Heart left ventricle (tissue), 13 donors: ENCODE measurements at regions not wholly inside any gene's neighbourhood (a gene's known extent, or its start where the extent isn't known, plus 50 kb on each side); places are given as distances from the start of the nearest gene placed in this dataset.

Source experiments
- CTCF ChIP-seq, 12 donors: fragments of 200-600 bp; sonication (generic) in 4 of 12; IDR thresholded peaks; one replicate each; pipeline versions ENCODE4 v1.5.0 to v1.8.0; 2018 to 2022; ENCODE audit warnings: antibody characterized with exemption in 12 of 12, mild to moderate bottlenecking in 5 of 12
- POLR2A ChIP-seq, 2 donors: fragments of 450-650 bp; IDR thresholded peaks; one replicate each; pipeline ENCODE4 v1.6.1; 2017; ENCODE audit warnings: antibody characterized with exemption in 2 of 2, mild to moderate bottlenecking in 2 of 2, moderate library complexity in 2 of 2
- donor health status: ischemic (EF 13 %, LVEDD 7.1; RV severe dilation, severe dysfunction).
- donor health status: DM: no; HTN: yes; CAD: no.
- donor health status: DM: no; HTN: no; CAD: no.
- donor health status: ischemic (EF 25% LVEDD 6.9; RV normal size, moderate dysfunction).
- donor health status: ischemic (EF 25% LVEDD 5.7; RV mildly dilated, moderate dysfunction).
- donor health status: ischemic (EF 35%, LVEDD 5.7; RV mildly dilated, moderate dysfunction).
- donor health status: nonischemic (EF 11% LVEDD 7.7; RV severe dilation, severe dysfunction).
- donor health status: DM: yes; HTN: yes; CAD: no.
- donor health status: PGD.
- donor health status: ischemic (EF 29% LVEDD 5.4; RV normal size, mild dysfunction).
- donor health status: nonischemic (EF 23%, LVEDD 6.1; RV moderate dilation, normal function).

DNA sequence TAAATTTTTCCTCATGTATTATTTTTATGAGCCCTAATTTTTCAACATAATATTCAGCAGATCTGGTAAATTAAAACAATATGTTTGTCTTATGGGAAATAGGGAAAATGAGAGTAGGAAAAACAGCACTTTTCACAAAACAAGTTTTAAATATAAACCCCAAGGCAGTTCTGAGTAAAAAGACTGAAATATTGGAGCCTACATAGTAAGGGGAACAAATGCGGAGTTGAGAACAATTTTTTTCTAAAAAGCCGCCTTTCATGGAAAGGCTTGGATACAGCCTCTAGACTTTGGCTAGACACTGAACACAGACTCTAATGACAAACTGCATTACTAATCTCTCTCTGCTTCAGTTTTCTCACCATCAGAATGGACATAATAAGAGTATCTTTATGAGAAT is 174.1 kb downstream of the NOL4 start:
- TF ChIP-seq CTCF (IDR thresholded peaks at IDR 0.05), result no peak
- TF ChIP-seq POLR2A (IDR thresholded peaks at IDR 0.05), result no peak
